GM10266 (cell line): ENCODE measurements at regions not wholly inside any gene's neighbourhood (a gene's known extent, or its start where the extent isn't known, plus 50 kb on each side); places are given as distances from the start of the nearest gene placed in this dataset.

Source experiments
- DNase-seq: peaks from one replicate; pipeline ENCODE4 v3.0.0; 2012; ENCODE audit errors: extremely low spot score
- TF ChIP-seq, protein P1 (sequence below): IDR thresholded peaks from 2 replicates; pipeline ENCODE4 v1.5.1; 2012; ENCODE audit warnings: mild to moderate bottlenecking, low read depth; ENCODE audit not compliant: control insufficient read depth, insufficient read depth; ENCODE audit errors: missing control alignments

DNA sequence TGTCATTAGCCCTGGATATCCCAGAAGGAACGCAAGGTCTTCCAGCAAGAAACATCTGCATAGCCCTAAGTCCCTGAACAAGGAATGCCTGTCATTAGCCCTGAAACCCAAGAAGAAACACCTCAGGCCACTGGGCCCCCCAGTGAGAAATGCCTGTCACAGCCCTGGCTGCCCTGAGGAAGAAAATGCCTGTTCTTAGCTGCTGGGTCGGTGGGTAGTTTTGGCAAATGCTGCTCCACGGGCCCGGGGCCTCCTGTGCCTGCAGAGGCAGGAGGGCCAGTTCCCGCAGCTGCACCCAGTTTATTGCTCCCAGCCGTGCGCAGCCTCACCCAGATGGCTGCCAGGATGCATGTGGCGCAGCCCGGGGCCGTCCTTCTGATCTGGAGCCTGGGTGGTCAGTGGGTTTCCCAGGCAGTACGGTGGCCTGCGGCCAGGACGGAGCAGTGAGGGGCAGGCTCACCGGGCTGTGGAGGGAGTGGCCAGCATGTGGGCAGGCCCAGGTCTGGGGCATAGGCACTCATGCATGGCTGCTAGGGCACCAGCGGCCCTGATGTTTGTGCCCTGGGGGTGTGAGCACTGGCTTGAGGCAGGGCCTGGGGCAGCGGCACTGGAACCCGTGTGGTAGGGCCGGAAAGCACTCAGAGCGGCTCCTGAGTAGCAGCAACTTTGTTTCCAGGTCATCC, 219.0 kb downstream of the ERMARD start:
- DNase-seq = no peak
- TF ChIP-seq, protein P1, sequence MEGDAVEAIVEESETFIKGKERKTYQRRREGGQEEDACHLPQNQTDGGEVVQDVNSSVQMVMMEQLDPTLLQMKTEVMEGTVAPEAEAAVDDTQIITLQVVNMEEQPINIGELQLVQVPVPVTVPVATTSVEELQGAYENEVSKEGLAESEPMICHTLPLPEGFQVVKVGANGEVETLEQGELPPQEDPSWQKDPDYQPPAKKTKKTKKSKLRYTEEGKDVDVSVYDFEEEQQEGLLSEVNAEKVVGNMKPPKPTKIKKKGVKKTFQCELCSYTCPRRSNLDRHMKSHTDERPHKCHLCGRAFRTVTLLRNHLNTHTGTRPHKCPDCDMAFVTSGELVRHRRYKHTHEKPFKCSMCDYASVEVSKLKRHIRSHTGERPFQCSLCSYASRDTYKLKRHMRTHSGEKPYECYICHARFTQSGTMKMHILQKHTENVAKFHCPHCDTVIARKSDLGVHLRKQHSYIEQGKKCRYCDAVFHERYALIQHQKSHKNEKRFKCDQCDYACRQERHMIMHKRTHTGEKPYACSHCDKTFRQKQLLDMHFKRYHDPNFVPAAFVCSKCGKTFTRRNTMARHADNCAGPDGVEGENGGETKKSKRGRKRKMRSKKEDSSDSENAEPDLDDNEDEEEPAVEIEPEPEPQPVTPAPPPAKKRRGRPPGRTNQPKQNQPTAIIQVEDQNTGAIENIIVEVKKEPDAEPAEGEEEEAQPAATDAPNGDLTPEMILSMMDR = no peak

DNA sequence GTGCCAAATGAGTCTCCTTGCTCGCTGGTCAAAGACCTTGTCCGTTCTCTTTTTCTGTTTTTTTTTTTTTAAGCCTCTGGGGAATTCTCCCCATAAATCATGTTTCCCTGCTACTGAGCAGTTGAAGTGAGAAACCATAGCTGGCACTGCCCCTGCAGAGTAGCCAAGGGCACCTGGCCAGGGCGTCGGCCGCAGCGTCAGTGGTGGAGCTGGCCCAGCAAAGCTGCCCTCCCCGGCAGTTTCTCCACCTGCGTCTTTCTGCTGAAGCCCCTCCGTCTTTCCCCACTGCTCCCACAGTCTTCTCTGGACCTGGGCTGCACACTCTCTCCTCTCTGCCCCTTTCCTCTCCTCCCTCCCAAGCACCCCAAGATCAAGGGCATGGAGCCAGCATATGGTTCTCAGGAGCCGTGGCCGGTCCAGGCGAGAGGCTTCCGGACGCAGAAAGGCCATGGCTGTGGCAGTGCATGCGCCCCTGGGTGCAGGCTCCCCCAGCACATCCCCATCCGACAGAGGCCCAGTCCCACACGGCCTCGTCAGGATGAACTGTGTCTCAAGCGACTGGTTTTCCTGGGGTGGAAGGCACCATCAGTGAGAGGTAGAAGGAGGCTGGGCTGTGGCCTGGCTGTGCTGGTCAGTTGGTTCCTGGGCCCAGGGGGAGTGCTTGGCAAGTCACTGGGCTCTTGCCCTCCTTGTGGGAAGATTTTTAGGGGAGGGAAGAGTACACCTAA, 218.1 kb downstream of the ERMARD start:
- TF ChIP-seq, protein P1 = no peak
- no peak for DNase-seq

DNA sequence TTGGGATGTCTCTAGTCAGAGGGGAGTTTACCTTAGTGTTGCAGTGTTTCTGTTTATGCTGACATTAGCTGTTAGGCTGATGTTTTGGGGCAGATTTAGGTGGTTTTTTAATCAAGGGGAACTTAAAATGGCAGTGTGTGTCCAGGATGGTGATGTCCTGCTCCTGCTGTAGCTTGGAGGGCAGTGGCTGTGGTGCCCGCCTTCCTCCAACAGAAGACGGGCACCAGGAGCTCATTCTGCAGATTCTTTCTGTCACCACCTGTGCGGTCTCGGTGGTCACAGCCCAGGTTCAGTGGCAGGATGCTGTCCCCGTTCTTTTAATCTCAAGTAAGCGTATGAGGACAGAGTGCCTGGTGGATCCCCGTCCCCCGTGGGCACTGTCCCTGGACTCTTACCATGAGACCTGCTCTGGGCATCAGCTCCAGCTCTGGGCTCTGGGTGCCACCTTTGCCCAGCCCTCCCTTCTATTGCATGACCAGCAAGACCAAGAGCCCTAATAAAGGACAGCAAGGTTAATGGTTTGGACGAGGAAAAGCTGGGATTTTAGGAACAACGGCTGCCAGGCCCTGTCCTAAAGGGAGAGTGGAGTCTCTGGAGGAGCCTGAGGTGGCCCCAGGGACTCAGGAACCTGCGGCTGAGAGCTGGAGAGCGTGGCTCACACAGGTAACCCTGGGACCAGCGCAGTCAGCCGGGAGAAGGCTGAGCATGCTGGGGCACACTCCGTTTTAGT, 217.3 kb downstream of the ERMARD start:
- TF ChIP-seq, protein P1 = no peak
- no peak for DNase-seq

DNA sequence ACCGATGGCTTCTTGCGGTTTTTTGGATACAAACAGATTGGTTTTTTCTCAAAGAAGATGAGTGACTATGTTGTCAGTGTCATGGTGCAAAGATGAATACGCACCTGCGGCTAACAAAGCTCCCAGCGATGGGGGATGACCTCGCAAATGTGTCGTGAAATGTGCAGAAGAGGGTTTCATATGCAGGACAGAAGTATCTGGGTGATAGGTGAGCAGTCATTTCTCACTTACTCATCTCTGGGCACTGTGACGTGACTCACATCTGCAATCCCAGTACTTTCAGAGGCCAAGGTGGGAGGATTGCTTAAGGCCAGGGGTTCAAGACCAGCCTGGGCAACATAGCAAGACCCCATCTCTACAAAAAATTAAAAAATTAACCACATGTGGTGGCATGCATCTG, 216.3 kb downstream of the ERMARD start:
- no peak for DNase-seq
- TF ChIP-seq, protein P1 = no peak

DNA sequence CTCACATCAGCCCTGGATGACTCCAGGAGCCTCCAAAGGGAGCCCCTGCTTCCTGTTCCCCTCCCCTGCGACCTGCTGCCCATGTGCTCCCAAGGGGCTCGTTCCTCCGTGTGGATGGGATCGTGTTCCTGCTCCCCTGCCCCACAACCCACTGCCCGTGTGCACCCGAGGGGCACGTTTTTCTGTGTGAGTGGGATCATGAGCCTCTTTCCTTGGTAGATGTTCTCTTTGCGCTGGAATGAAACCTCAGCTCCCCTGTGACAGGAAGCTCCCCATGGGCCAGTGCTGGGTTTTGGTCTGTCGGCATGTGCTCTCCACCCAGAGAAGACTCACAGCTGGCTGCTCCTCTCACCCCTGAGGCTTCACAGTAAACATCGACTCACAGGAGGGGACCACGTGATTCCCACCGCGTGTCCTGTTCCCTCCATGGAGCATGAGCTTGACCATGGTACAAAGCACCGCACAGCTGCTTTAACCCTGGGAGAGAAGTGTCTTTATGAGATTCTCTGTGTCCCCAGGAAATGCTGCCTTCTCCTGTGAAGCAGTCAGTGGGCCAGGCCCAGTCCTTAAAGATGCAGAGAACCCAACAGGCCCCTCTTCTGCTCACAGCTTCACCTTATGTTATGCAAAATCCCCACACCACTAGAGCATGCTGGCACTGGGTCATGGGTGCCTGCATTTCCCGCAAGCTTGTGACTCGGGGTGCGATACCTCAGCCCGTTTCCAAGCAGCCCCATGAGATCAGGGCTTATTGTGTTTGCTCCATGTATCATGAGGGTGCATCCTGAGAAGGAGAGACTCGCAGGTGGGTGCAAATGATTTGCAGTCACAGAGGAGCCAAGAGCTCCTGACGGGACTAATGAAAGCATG, 215.1 kb downstream of the ERMARD start:
- no peak for DNase-seq
- TF ChIP-seq, protein P1 = no peak

DNA sequence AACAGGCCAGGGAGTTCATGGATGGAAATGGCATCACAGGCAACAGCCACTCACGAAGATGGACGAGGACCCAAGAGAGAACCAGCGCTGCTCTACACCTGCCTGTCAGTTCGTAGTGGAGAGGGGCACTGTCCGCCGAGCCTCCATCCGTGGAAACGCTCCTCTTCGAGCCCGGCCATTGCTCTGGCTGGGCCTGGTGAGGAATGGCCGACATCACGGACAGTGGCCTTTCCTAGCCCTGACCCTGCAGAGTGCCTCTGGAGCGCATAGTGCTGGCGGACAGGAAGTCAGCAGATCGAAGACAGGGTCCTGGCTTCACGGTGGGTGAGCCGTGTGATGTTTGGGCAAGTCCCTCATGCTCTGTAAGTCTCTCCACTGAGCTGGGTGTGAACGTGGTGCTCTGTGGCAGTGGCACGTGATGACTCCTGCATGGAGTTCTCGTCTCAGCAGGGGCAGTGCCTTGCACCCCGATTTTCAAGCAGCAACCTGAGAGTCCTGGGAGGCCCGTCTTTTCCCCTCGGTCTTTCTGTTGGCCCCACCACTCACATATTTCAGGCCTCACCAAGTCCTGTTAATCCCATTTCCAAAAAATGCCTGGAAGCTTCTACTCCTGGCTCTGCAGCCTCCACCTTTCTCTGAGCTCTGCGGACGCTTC, 214.4 kb downstream of the ERMARD start:
- TF ChIP-seq, protein P1 = no peak
- no peak for DNase-seq
